Occipital lobe (tissue), 1 donor: ENCODE measurements at regions not wholly inside any gene's neighbourhood (a gene's known extent, or its start where the extent isn't known, plus 50 kb on each side); places are given as distances from the start of the nearest gene placed in this dataset.

Experiments
- DNase-seq: peaks from one replicate; lab custom pipeline; 2025; lab: John Stamatoyannopoulos, UW

- DNase-seq, result no peak
These were observed 291.2 kb downstream of the IRX1 start for GRCh38 chr5:3886524-3887451.

- no peak for DNase-seq
These were observed 292.7 kb downstream of the IRX1 start for GRCh38 chr5:3888310-3888709.

GRCh38 chr5:3889412-3890142 is 293.9 kb downstream of the IRX1 start:
- DNase-seq, result no peak

- DNase-seq, result no peak
These were observed 295.5 kb downstream of the IRX1 start for GRCh38 chr5:3891113-3891512.

- no peak for DNase-seq
These were observed 297.9 kb downstream of the IRX1 start for GRCh38 chr5:3893527-3893926.

- no peak for DNase-seq
These were observed 298.3 kb downstream of the IRX1 start for GRCh38 chr5:3893975-3894374.

GRCh38 chr5:3896098-3896497 is 300.5 kb downstream of the IRX1 start:
- DNase-seq, result no peak

- DNase-seq, result no peak
These were observed 303.5 kb downstream of the IRX1 start for GRCh38 chr5:3899093-3899492.

- no peak for DNase-seq
These were observed 309.0 kb downstream of the IRX1 start for GRCh38 chr5:3904584-3904983.

- no peak for DNase-seq
These were observed 309.4 kb downstream of the IRX1 start for GRCh38 chr5:3905031-3905430.

GRCh38 chr5:3905521-3905920 is 309.9 kb downstream of the IRX1 start:
- DNase-seq, result no peak

- no peak for DNase-seq
These were observed 315.5 kb downstream of the IRX1 start for GRCh38 chr5:3911111-3911510.

GRCh38 chr5:3911773-3912172 is 316.1 kb downstream of the IRX1 start:
- no peak for DNase-seq

- no peak for DNase-seq
These were observed 317.2 kb downstream of the IRX1 start for GRCh38 chr5:3912790-3913189.

GRCh38 chr5:3913279-3913678 is 317.6 kb downstream of the IRX1 start:
- DNase-seq, result no peak

GRCh38 chr5:3925022-3925421 is 329.4 kb downstream of the IRX1 start:
- DNase-seq, result no peak

GRCh38 chr5:3925935-3926334 is 330.3 kb downstream of the IRX1 start:
- DNase-seq, result no peak

- no peak for DNase-seq
These were observed 334.2 kb downstream of the IRX1 start for GRCh38 chr5:3929799-3930198.

- no peak for DNase-seq
These were observed 336.3 kb downstream of the IRX1 start for GRCh38 chr5:3931976-3932375.

- DNase-seq, result no peak
These were observed 337.9 kb downstream of the IRX1 start for GRCh38 chr5:3933536-3933935.

GRCh38 chr5:3933966-3934365 is 338.3 kb downstream of the IRX1 start:
- DNase-seq, result no peak

- no peak for DNase-seq
These were observed 348.2 kb downstream of the IRX1 start for GRCh38 chr5:3943859-3944258.

GRCh38 chr5:3944930-3945329 is 349.3 kb downstream of the IRX1 start:
- no peak for DNase-seq
